C4-2B (cell line): ENCODE measurements at regions not wholly inside any gene's neighbourhood (a gene's known extent, or its start where the extent isn't known, plus 50 kb on each side); places are given as distances from the start of the nearest gene placed in this dataset.

ENCODE experiments used
- H3K27ac ChIP-seq: fragments of 450-650 bp; 2 replicates; pipeline ENCODE4 v1.5.1; 2017
- CTCF ChIP-seq: fragments of 450-650 bp; conservative IDR thresholded peaks from 2 replicates; pipeline ENCODE4 v1.5.1; 2017; ENCODE audit warnings: mild to moderate bottlenecking
- ZFX ChIP-seq: fragments of 450-650 bp; IDR thresholded peaks from 2 replicates; pipeline ENCODE4 v1.6.1; 2017

- H3K27ac ChIP-seq, result no peak overlapping the region
- no peak for TF ChIP-seq ZFX
- no peak for TF ChIP-seq CTCF
Observed at GRCh38 chr2:147541314-147541713, 303.5 kb upstream of the ACVR2A start.

- no peak for TF ChIP-seq CTCF
- TF ChIP-seq ZFX, result no peak
- no peak overlapping the region for H3K27ac ChIP-seq
Observed at GRCh38 chr2:147538821-147539220, 306.0 kb upstream of the ACVR2A start.

GRCh38 chr2:147538088-147538487, 306.7 kb upstream of the ACVR2A start:
- TF ChIP-seq ZFX, result no peak
- TF ChIP-seq CTCF, result no peak
- H3K27ac ChIP-seq, result no peak overlapping the region

- no peak overlapping the region for H3K27ac ChIP-seq
- TF ChIP-seq ZFX (no peak), CTCF (no peak)
Observed at GRCh38 chr2:147531269-147531668, 313.6 kb upstream of the ACVR2A start.

GRCh38 chr2:147530033-147530432, 314.8 kb upstream of the ACVR2A start:
- TF ChIP-seq CTCF (no peak), ZFX (no peak)
- H3K27ac ChIP-seq, result no peak overlapping the region

- peak overlapping the region; percentile 65 for H3K27ac ChIP-seq
- TF ChIP-seq CTCF (no peak; the same call in 1 of the 2 replicates), ZFX (no peak)
Observed at GRCh38 chr2:147525819-147526489, 318.9 kb upstream of the ACVR2A start.

- no peak overlapping the region; the same call in 1 of the 2 replicates for H3K27ac ChIP-seq
- TF ChIP-seq CTCF (no peak), ZFX (no peak)
Observed at GRCh38 chr2:147524912-147525311, 319.9 kb upstream of the ACVR2A start.
